Upper lobe of right lung (tissue), 1 donor: ENCODE measurements at regions not wholly inside any gene's neighbourhood (a gene's known extent, or its start where the extent isn't known, plus 50 kb on each side); places are given as distances from the start of the nearest gene placed in this dataset.
A peak's percentile ranks its signal among the peaks of the same experiment; 100 is the strongest.

Experiments used
- ATAC-seq: fragments of 200-7000 bp; cut with Tn5 transposase; one replicate; pipeline ENCODE4 v1.9.1; 2020; ENCODE audit warnings: mild to moderate bottlenecking, moderate library complexity
- DNase-seq: peaks from one replicate; pipeline ENCODE4 v3.0.0-alpha.2; 2020
- H3K27ac ChIP-seq: fragments of 200-600 bp; one replicate; pipeline ENCODE4 v1.8.0; 2022
- H3K27me3 ChIP-seq: fragments of 200-600 bp; one replicate; pipeline ENCODE4 v1.8.0; 2022; ENCODE audit warnings: mild to moderate bottlenecking
- H3K36me3 ChIP-seq: fragments of 200-600 bp; one replicate; pipeline ENCODE4 v1.8.0; 2022
- H3K4me1 ChIP-seq: fragments of 200-600 bp; one replicate; pipeline ENCODE4 v1.8.0; 2022
- H3K4me3 ChIP-seq: fragments of 200-600 bp; one replicate; pipeline ENCODE4 v1.8.0; 2022; ENCODE audit warnings: mild to moderate bottlenecking
- H3K9me3 ChIP-seq: fragments of 200-600 bp; one replicate; pipeline ENCODE4 v1.8.0; 2022
- intact Hi-C: fragments of 100-400 bp; cut with DNase I; formaldehyde crosslinking; loops from one replicate; pipeline ENCODE4 v1.11.0; 2022
- TF ChIP-seq, protein P1 (sequence below): fragments of 200-600 bp; IDR thresholded peaks from one replicate; pipeline ENCODE4 v1.8.0; 2022; ENCODE audit warnings: antibody characterized with exemption
- donor health status: DM: no; HTN: yes; CAD: no; lungs with severe emphysema.

DNA sequence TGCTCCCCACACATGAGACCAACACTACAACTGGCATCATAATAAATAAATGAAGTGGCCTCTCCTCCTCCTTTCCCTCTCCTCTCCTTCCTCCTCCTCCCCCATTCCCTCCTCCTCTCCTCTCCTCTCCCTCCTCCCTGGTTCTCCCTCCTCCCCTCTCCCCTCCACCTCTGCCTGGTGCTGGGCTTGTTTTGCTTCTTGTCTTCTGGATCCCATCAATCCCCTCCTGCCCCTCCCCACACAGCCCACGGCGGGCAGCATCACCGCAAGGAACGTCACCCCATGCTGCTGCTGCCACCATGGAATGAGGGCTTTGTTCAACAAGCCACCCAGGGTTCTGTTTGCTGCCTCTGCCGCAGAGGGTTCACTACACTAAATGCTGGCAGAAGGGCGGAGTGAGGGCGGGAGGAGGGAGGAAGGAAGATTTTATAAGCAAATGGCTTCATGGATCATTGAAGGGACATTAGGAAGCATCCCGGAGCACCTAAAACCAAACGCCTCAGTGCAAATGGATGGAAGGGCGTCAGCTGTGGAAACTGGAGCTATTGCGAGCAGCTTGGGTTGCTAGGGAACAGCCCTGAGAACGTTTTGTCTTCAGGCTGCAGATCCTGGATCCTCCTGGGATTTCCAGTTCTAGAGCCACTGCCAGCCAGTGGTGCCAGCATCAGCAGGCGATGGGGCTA is 379.7 kb upstream of the ZMIZ1 start:
- Histone ChIP-seq H3K27ac (peak overlapping the region; percentile 3), H3K27me3 (no peaks in the 10 kb centered on the region), H3K4me3 (no peak overlapping the region), H3K36me3 (no peaks in the 10 kb centered on the region), H3K4me1 (peaks cover 7% of the 10 kb centered on the region), H3K9me3 (no peaks in the 10 kb centered on the region)
- DNase-seq (no peak), ATAC-seq (no peak)
- TF ChIP-seq, protein P1, sequence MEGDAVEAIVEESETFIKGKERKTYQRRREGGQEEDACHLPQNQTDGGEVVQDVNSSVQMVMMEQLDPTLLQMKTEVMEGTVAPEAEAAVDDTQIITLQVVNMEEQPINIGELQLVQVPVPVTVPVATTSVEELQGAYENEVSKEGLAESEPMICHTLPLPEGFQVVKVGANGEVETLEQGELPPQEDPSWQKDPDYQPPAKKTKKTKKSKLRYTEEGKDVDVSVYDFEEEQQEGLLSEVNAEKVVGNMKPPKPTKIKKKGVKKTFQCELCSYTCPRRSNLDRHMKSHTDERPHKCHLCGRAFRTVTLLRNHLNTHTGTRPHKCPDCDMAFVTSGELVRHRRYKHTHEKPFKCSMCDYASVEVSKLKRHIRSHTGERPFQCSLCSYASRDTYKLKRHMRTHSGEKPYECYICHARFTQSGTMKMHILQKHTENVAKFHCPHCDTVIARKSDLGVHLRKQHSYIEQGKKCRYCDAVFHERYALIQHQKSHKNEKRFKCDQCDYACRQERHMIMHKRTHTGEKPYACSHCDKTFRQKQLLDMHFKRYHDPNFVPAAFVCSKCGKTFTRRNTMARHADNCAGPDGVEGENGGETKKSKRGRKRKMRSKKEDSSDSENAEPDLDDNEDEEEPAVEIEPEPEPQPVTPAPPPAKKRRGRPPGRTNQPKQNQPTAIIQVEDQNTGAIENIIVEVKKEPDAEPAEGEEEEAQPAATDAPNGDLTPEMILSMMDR: no peak
- intact Hi-C loops: no loop called here

DNA sequence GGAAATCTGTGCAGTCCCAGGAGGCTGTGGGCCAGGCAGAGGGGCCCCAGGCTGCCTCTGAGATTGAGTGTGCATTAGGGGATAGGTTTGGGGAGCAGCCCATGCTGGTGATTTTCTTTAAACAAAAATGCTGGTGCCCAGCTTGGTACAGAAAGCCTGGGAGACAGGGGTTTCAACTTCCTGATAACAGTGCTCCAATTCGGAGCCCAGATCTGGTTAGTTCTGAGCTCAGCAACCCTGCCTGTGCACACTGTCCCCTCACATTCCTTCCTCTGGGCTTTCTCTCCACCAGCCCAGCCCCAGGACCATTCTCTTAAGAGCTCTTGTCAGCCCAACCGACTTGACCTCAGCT is 379.2 kb upstream of the ZMIZ1 start:
- Histone ChIP-seq H3K9me3 (no peaks in the 10 kb centered on the region), H3K27ac (no peak overlapping the region), H3K36me3 (no peaks in the 10 kb centered on the region), H3K4me1 (peaks cover 7% of the 10 kb centered on the region), H3K27me3 (no peaks in the 10 kb centered on the region), H3K4me3 (no peak overlapping the region)
- TF ChIP-seq, protein P1: no peak
- intact Hi-C loops: no loop called here
- ATAC-seq (no peak), DNase-seq (no peak)

GRCh38 chr10:78690354-78691111 is 378.2 kb upstream of the ZMIZ1 start:
- H3K4me3 ChIP-seq: no peak overlapping the region
- H3K9me3 ChIP-seq: no peaks in the 10 kb centered on the region
- peaks cover 7% of the 10 kb centered on the region for H3K4me1 ChIP-seq
- no peak for DNase-seq
- TF ChIP-seq, protein P1: no peak
- intact Hi-C loops: no loop called here
- H3K36me3 ChIP-seq: no peaks in the 10 kb centered on the region
- H3K27me3 ChIP-seq: no peaks in the 10 kb centered on the region
- no peak overlapping the region for H3K27ac ChIP-seq
- ATAC-seq: no peak

GRCh38 chr10:78691301-78692030 is 377.3 kb upstream of the ZMIZ1 start:
- no peaks in the 10 kb centered on the region for H3K27me3 ChIP-seq
- DNase-seq: no peak
- no peak overlapping the region for H3K4me3 ChIP-seq
- no peaks in the 10 kb centered on the region for H3K36me3 ChIP-seq
- TF ChIP-seq, protein P1: no peak
- intact Hi-C loops: no loop called here
- no peak overlapping the region for H3K27ac ChIP-seq
- no peaks in the 10 kb centered on the region for H3K9me3 ChIP-seq
- ATAC-seq: no peak
- H3K4me1 ChIP-seq: peaks cover 7% of the 10 kb centered on the region

DNA sequence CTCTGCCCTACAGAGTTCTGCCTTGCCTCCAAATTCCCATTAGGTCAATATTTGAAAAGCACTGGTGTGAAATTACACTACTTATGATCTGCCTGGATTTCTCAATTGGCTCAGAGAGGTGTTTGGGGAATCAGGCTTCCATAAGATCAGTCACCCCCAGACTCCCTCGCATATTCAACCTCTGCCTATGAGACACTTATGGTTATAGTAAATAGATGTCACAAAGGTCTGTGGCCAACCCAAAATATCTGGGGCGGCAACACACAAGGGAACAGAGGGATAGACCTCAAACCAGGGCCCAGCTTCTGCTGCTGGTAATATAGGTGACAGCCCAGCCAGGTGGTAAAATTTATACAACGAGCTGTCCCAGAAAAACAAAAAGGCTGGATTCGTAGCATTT is 376.7 kb upstream of the ZMIZ1 start:
- ATAC-seq (no peak), DNase-seq (no peak)
- intact Hi-C loops: no loop called here
- Histone ChIP-seq H3K27ac (no peak overlapping the region), H3K4me1 (peaks cover 7% of the 10 kb centered on the region), H3K9me3 (no peaks in the 10 kb centered on the region), H3K36me3 (no peaks in the 10 kb centered on the region), H3K4me3 (no peak overlapping the region), H3K27me3 (no peaks in the 10 kb centered on the region)
- TF ChIP-seq, protein P1: no peak
